ENCODE measurements at regions not wholly inside any gene's neighbourhood (a gene's known extent, or its start where the extent isn't known, plus 50 kb on each side); places are given as distances from the start of the nearest gene placed in this dataset.
A peak's percentile ranks its signal among the peaks of the same experiment; 100 is the strongest.

- CTCF ChIA-PET, result no interaction called here
- TF ChIP-seq, protein P1, sequence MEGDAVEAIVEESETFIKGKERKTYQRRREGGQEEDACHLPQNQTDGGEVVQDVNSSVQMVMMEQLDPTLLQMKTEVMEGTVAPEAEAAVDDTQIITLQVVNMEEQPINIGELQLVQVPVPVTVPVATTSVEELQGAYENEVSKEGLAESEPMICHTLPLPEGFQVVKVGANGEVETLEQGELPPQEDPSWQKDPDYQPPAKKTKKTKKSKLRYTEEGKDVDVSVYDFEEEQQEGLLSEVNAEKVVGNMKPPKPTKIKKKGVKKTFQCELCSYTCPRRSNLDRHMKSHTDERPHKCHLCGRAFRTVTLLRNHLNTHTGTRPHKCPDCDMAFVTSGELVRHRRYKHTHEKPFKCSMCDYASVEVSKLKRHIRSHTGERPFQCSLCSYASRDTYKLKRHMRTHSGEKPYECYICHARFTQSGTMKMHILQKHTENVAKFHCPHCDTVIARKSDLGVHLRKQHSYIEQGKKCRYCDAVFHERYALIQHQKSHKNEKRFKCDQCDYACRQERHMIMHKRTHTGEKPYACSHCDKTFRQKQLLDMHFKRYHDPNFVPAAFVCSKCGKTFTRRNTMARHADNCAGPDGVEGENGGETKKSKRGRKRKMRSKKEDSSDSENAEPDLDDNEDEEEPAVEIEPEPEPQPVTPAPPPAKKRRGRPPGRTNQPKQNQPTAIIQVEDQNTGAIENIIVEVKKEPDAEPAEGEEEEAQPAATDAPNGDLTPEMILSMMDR (IDR thresholded peaks at IDR 0.05; ENCODE audit: insufficient read depth, low read depth, low read length), result no peak
- DNase-seq (ENCODE audit: low read depth), result peak; percentile 74
- H3K36me3 ChIP-seq (ENCODE audit: control insufficient read depth, insufficient read depth, low read length), result no peaks in the 10 kb centered on the region
- H3K27me3 ChIP-seq (ENCODE audit: control insufficient read depth, insufficient read depth, low read length), result peaks cover 3% of the 10 kb centered on the region
- H3K4me3 ChIP-seq (ENCODE audit: low read depth, low read length), result no peak overlapping the region
- POLR2A ChIA-PET, result no interaction called here
Observed at GRCh38 chr2:220966636-220967035, 605.5 kb downstream of the EPHA4 start.

GRCh38 chr2:220969348-220969747 is 602.8 kb downstream of the EPHA4 start:
- TF ChIP-seq, protein P1 (IDR thresholded peaks at IDR 0.05; ENCODE audit: insufficient read depth, low read depth, low read length), result no peak
- CTCF ChIA-PET, result no interaction called here

GRCh38 chr2:220980966-220981675 is 591.0 kb downstream of the EPHA4 start:
- TF ChIP-seq, protein P1 (IDR thresholded peaks at IDR 0.05; ENCODE audit: insufficient read depth, low read depth, low read length), result no peak
- Histone ChIP-seq H3K27me3 (ENCODE audit: control insufficient read depth, insufficient read depth, low read length) (peaks cover 5% of the 10 kb centered on the region; the same call in 1 of the 2 replicates), H3K36me3 (ENCODE audit: control insufficient read depth, insufficient read depth, low read length) (no peaks in the 10 kb centered on the region), H3K4me3 (ENCODE audit: low read depth, low read length) (no peak overlapping the region)
- ChIA-PET CTCF (no interaction called here), POLR2A (no interaction called here)
- DNase-seq (ENCODE audit: low read depth), result no peak

More at GRCh38 chr2:220969348-220969747, 602.8 kb downstream of the EPHA4 start:
- no peak overlapping the region for H3K4me3 ChIP-seq (ENCODE audit: low read depth, low read length)
- H3K27me3 ChIP-seq (ENCODE audit: control insufficient read depth, insufficient read depth, low read length), result peaks cover 4% of the 10 kb centered on the region
- POLR2A ChIA-PET, result no interaction called here
- no peaks in the 10 kb centered on the region for H3K36me3 ChIP-seq (ENCODE audit: control insufficient read depth, insufficient read depth, low read length)
- DNase-seq (ENCODE audit: low read depth), result no peak

DNA sequence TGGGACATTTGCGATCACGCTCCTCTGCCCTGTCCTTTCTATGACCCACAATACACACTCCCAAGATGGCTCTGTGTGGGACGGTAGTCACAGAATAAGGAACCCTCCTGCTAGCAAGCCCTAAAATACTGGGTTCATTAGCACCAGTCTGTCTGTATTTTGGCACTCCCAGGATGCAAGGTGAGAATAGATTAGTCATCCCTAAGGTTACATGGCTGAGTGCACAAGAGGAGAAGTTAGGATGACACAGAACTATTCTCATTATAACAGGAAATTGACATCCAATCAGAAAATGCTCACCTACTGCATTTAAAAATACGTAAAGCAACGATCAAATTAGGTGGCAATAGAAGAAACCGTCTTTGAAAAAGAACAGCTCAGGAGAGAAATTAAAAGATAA is 590.2 kb downstream of the EPHA4 start:
- ChIA-PET POLR2A (no interaction called here), CTCF (interaction anchor here (1.3 kb wide), 1 partner anchor 9 kb away, joined by 4 read pairs; no protein-coding TSS in a partner anchor)
- TF ChIP-seq, protein P1 (IDR thresholded peaks at IDR 0.05; ENCODE audit: insufficient read depth, low read depth, low read length), result no peak

DNA sequence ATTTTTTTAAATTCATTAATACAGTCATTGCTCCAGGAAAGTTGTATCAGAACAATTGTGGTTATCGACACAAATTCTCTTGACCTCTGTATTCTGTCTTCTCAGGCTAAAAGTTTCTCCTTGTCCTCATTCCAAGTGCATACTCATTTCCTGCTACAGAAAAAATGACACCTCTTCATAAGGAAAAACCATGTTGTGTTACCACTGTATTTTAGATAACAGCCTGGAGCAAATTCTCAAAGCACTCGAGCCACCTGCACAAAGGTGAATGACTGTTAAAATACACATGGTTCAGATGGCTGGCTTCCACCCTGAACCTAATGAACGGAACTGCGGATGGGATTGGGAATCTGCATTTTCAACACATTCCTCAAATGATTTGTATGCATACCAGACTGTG is 586.5 kb downstream of the EPHA4 start:
- peaks cover 5% of the 10 kb centered on the region for H3K27me3 ChIP-seq (ENCODE audit: control insufficient read depth, insufficient read depth, low read length)
- CTCF ChIA-PET, result interaction anchor here (0.7 kb wide), 1 partner anchor 12 kb away, joined by 4 read pairs; no protein-coding TSS in a partner anchor
- DNase-seq (ENCODE audit: low read depth), result no peak

More for the DNA sequence above, 590.2 kb downstream of the EPHA4 start:
- Histone ChIP-seq H3K4me3 (ENCODE audit: low read depth, low read length) (no peak overlapping the region), H3K27me3 (ENCODE audit: control insufficient read depth, insufficient read depth, low read length) (peaks cover 5% of the 10 kb centered on the region), H3K36me3 (ENCODE audit: control insufficient read depth, insufficient read depth, low read length) (no peaks in the 10 kb centered on the region)
- DNase-seq (ENCODE audit: low read depth), result no peak

More for the DNA sequence above, 586.5 kb downstream of the EPHA4 start:
- POLR2A ChIA-PET, result no interaction called here
- TF ChIP-seq, protein P1 (IDR thresholded peaks at IDR 0.05; ENCODE audit: insufficient read depth, low read depth, low read length), result no peak
- H3K4me3 ChIP-seq (ENCODE audit: low read depth, low read length), result no peak overlapping the region
- H3K36me3 ChIP-seq (ENCODE audit: control insufficient read depth, insufficient read depth, low read length), result no peaks in the 10 kb centered on the region
